ENCODE measurements at regions not wholly inside any gene's neighbourhood (a gene's known extent, or its start where the extent isn't known, plus 50 kb on each side); places are given as distances from the start of the nearest gene placed in this dataset.

GRCh38 chr1:218211241-218211640 is 73.9 kb upstream of the RRP15 start:
- no peak overlapping the region for H3K4me3 ChIP-seq (ENCODE audit: low read length)
- no peak for DNase-seq (ENCODE audit: low read depth, low spot score)

DNA sequence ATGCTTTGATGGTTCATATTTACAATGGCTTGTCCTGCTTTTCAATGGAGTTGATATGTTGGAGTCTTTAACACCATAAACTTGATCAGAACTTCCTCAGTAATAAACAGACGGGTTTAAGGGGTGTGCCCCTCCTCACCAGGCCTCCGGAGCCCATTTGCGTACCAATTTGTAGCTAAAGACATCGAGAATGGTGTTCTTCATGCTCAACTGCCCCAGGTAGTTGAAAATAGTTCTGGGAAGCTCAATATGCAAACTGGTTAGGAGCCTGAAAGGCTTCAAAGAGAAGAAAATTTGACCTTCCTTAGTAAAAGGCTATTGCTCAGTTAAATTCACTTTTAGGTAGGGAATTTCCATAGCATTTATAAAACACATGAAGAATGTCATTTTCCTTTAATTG is 68.1 kb upstream of the RRP15 start:
- DNase-seq (ENCODE audit: low read depth, low spot score): no peak
- H3K4me3 ChIP-seq (ENCODE audit: low read length): no peak overlapping the region

- no peak overlapping the region for H3K4me3 ChIP-seq (ENCODE audit: low read length)
- DNase-seq (ENCODE audit: low read depth, low spot score): no peak
Measured at GRCh38 chr1:218219460-218219859, 65.6 kb upstream of the RRP15 start.

DNA sequence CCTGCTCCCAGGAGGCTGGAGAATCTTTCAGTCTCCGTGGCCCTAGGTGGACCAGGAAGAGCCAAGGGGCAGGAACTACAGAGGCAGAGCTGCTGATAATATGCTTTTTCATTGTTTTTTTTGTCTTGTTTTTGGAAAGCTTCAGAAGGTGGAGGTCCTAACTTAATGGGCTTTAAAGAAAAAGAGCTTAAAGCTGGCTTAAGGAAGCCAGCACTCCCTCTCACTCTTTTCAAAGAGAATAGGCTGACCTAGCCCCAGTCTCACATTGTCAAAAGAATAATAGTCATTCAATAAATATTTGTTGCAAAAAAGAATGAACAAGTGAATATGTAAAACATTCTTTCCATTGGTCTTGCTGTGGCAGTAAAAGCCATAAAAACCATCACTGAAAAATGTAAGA is 61.0 kb upstream of the RRP15 start:
- DNase-seq (ENCODE audit: low read depth, low spot score): no peak
- no peak overlapping the region for H3K4me3 ChIP-seq (ENCODE audit: low read length)

GRCh38 chr1:218226005-218226404 is 59.1 kb upstream of the RRP15 start:
- no peak for DNase-seq (ENCODE audit: low read depth, low spot score)
- H3K4me3 ChIP-seq (ENCODE audit: low read length): no peak overlapping the region

Measured in Jurkat, Clone E6-1 (cell line).